ENCODE measurements at regions not wholly inside any gene's neighbourhood (a gene's known extent, or its start where the extent isn't known, plus 50 kb on each side); places are given as distances from the start of the nearest gene placed in this dataset.
"Not testable (repeated sequence)": the region's sequence is repeated elsewhere in the genome, so short reads cannot be mapped to it uniquely, and the experiment has no call there.

DNA sequence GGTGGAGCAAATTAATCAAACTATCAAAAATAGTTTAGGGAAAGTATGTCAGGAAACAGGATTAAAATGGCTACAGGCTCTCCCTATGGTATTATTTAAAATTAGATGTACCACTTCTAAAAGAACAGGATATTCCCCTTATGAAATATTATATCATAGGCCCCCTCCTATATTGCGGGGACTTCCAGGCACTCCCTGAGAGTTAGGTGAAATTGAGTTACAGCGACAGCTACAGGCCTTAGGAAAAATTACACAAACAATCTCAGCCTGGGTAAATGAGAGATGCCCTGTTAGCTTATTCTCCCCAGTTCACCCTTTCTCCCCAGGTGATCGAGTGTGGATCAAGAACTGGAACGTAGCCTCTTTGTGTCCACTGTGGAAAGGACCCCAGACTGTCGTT is 86.7 kb upstream of the DEFB108B start:
- H3K27me3 ChIP-seq (ENCODE audit: insufficient read depth, low read length); H3K9me3 ChIP-seq (ENCODE audit: low read length); H3K4me2 ChIP-seq (ENCODE audit: low read length); H3K9me2 ChIP-seq (ENCODE audit: low read depth, low read length); H4K20me1 ChIP-seq (ENCODE audit: insufficient read depth, low read length); H3K4me1 ChIP-seq (ENCODE audit: insufficient read depth, low read length, severe bottlenecking); H3K27ac ChIP-seq (ENCODE audit: low read depth, low read length, poor library complexity, severe bottlenecking); H2AFZ ChIP-seq (ENCODE audit: low read length); H3F3A ChIP-seq (ENCODE audit: insufficient read depth, low read length); H3K4me3 ChIP-seq (ENCODE audit: low read depth, low read length, poor library complexity, severe bottlenecking); H3K36me3 ChIP-seq (ENCODE audit: insufficient read depth, low read length); H3K79me2 ChIP-seq (ENCODE audit: insufficient read depth, low read length); H3K9ac ChIP-seq (ENCODE audit: low read length): not testable (repeated sequence)

DNA sequence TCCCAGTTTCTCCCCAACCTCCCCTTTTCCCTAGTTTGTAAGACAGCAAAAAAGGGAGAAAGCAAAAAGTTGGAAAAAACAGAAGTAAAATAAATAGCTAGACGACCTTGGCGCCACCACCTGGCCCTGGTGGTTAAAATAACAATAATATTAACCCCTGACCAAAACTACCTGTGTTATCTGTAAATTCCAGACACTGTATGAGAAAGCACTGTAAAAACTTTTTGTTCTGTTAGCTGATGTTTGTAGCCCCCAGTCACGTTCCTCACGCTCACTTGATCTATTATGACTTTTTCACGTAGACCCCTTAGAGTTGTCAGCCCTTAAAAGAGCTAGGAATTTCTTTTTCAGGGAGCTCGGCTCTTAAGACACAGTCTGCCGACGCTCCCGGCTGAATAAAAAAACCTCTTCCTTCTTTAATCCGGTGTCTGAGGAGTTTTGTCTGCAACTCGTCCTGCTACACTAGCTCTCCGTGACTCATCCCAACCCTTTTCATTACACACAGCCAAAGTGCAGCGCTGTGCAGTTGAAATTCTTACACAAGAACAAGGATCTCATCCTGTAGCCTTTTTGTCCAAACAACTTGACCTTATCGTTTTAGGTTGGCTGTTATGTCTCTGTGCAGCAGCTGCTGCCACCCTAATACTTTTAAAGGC is 83.9 kb upstream of the DEFB108B start:
- not testable (repeated sequence) for H3K9me2 ChIP-seq (ENCODE audit: low read depth, low read length); H2AFZ ChIP-seq (ENCODE audit: low read length); H3F3A ChIP-seq (ENCODE audit: insufficient read depth, low read length); H3K79me2 ChIP-seq (ENCODE audit: insufficient read depth, low read length); H3K9me3 ChIP-seq (ENCODE audit: low read length); H3K36me3 ChIP-seq (ENCODE audit: insufficient read depth, low read length); H3K4me3 ChIP-seq (ENCODE audit: low read depth, low read length, poor library complexity, severe bottlenecking); H3K4me1 ChIP-seq (ENCODE audit: insufficient read depth, low read length, severe bottlenecking); H3K27ac ChIP-seq (ENCODE audit: low read depth, low read length, poor library complexity, severe bottlenecking); H3K27me3 ChIP-seq (ENCODE audit: insufficient read depth, low read length); H3K4me2 ChIP-seq (ENCODE audit: low read length); H3K9ac ChIP-seq (ENCODE audit: low read length); H4K20me1 ChIP-seq (ENCODE audit: insufficient read depth, low read length)

DNA sequence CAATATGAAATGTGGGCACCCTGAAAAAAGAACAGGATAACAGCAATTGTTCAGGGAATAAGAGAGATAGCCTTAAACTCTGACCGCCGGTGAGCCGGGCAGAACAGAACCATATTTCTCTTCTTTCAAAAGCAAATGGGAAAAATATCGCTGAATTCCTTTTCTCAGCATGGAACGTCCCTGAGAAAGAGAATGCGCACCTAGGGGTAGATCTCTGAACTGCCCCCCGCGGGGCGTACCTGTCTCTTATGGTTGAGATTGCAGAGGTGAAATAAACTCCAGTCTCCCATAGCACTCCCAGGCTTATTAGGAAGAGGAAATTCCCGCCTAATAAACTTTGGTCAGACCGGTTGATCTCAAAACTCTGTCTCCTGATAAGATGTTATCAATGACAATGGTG is 82.1 kb upstream of the DEFB108B start:
- not testable (repeated sequence) for H3K27me3 ChIP-seq (ENCODE audit: insufficient read depth, low read length); H3K4me1 ChIP-seq (ENCODE audit: insufficient read depth, low read length, severe bottlenecking); H4K20me1 ChIP-seq (ENCODE audit: insufficient read depth, low read length); H3K9me3 ChIP-seq (ENCODE audit: low read length); H3K4me2 ChIP-seq (ENCODE audit: low read length); H2AFZ ChIP-seq (ENCODE audit: low read length); H3K9me2 ChIP-seq (ENCODE audit: low read depth, low read length); H3F3A ChIP-seq (ENCODE audit: insufficient read depth, low read length); H3K36me3 ChIP-seq (ENCODE audit: insufficient read depth, low read length); H3K9ac ChIP-seq (ENCODE audit: low read length); H3K27ac ChIP-seq (ENCODE audit: low read depth, low read length, poor library complexity, severe bottlenecking); H3K4me3 ChIP-seq (ENCODE audit: low read depth, low read length, poor library complexity, severe bottlenecking); H3K79me2 ChIP-seq (ENCODE audit: insufficient read depth, low read length)

DNA sequence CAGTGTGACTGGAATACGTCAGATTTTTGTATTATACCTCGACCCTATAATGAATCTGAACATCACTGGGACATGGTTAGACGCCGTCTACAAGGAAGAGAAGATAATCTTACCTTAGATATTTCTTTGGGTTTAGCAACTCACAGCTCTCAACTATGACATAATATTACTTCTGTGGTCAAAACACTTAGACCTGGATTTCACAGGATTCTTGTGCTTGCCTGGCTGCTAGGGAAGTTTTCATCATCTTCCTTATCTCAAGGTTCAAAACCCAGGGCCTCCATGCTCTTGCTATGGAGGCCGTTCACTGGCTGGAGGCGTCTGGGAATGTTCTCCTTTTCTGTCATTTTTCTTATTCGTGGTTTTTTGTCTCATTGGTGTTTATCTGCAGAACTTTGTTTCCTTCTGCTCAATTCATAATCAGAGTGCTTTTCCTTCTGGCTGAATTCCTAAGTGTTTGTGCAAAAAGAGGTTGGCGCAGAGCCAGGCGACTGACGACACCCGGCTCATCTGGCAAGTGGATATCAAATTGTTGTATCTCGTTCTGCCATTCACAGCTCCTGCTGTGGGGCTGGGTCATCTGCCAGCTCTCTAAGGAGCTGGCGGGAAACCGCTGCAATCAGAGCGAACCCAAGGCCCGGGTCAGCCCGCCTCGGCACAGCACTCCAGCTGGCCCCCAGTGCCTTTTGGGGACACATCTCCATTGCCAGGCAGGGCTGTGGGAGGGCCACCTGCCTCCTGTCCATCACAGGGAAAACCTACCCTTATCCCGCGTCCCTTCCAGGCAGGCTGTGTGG is 68.1 kb upstream of the DEFB108B start:
- not testable (repeated sequence) for H3K79me2 ChIP-seq (ENCODE audit: insufficient read depth, low read length); H3K9me3 ChIP-seq (ENCODE audit: low read length); H3K9ac ChIP-seq (ENCODE audit: low read length); H3K36me3 ChIP-seq (ENCODE audit: insufficient read depth, low read length); H3K4me3 ChIP-seq (ENCODE audit: low read depth, low read length, poor library complexity, severe bottlenecking); H3K9me2 ChIP-seq (ENCODE audit: low read depth, low read length); H3K27ac ChIP-seq (ENCODE audit: low read depth, low read length, poor library complexity, severe bottlenecking); H2AFZ ChIP-seq (ENCODE audit: low read length); H3K27me3 ChIP-seq (ENCODE audit: insufficient read depth, low read length); H3K4me2 ChIP-seq (ENCODE audit: low read length); H4K20me1 ChIP-seq (ENCODE audit: insufficient read depth, low read length); H3F3A ChIP-seq (ENCODE audit: insufficient read depth, low read length); H3K4me1 ChIP-seq (ENCODE audit: insufficient read depth, low read length, severe bottlenecking)

DNA sequence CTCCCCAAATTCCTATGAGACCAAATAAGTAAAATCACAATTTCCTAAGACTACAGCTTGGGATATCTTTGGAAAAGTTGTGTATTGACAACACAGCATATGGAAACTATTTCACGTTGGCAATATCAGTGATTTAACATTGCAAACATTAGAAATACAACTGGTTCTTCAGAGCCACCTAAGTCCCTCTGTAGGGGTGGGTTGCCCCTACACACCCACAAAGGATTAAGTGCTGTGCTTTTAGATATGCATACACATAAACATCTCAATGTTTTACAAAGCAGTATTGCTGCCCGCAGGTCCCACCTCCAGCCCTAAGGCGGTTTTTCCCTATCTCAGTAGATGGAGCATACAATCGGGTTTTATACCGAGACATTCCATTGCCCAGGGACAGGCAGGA is 66.0 kb upstream of the DEFB108B start:
- not testable (repeated sequence) for H3K4me3 ChIP-seq (ENCODE audit: low read depth, low read length, poor library complexity, severe bottlenecking); H4K20me1 ChIP-seq (ENCODE audit: insufficient read depth, low read length); H3K79me2 ChIP-seq (ENCODE audit: insufficient read depth, low read length); H3K9me3 ChIP-seq (ENCODE audit: low read length); H3K9me2 ChIP-seq (ENCODE audit: low read depth, low read length); H3K36me3 ChIP-seq (ENCODE audit: insufficient read depth, low read length); H3K4me1 ChIP-seq (ENCODE audit: insufficient read depth, low read length, severe bottlenecking); H3K27ac ChIP-seq (ENCODE audit: low read depth, low read length, poor library complexity, severe bottlenecking); H3K4me2 ChIP-seq (ENCODE audit: low read length); H3K9ac ChIP-seq (ENCODE audit: low read length); H3K27me3 ChIP-seq (ENCODE audit: insufficient read depth, low read length); H3F3A ChIP-seq (ENCODE audit: insufficient read depth, low read length); H2AFZ ChIP-seq (ENCODE audit: low read length)

DNA sequence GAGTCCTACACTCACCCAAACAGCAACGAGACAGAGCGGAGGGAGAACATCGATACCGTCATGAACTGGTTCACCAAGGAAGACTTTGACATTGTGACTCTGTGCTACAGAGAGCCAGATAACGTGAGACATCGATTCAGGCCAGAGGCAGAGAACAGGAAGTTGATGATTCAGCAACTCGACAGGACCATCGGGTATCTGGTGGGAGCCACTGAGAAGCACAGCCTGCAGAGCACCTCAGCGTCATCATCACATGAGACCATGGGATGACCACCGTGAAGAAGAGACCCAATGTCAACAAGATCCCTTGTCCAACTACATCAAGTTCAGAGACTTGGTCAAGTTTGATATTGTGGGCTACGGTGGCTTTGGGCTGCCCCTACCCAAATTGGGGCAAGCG is 60.8 kb upstream of the DEFB108B start:
- H3K4me2 ChIP-seq (ENCODE audit: low read length); H3K9me2 ChIP-seq (ENCODE audit: low read depth, low read length); H3K4me3 ChIP-seq (ENCODE audit: low read depth, low read length, poor library complexity, severe bottlenecking); H2AFZ ChIP-seq (ENCODE audit: low read length); H3K79me2 ChIP-seq (ENCODE audit: insufficient read depth, low read length); H3F3A ChIP-seq (ENCODE audit: insufficient read depth, low read length); H3K9ac ChIP-seq (ENCODE audit: low read length); H3K4me1 ChIP-seq (ENCODE audit: insufficient read depth, low read length, severe bottlenecking); H3K9me3 ChIP-seq (ENCODE audit: low read length); H4K20me1 ChIP-seq (ENCODE audit: insufficient read depth, low read length); H3K27me3 ChIP-seq (ENCODE audit: insufficient read depth, low read length); H3K27ac ChIP-seq (ENCODE audit: low read depth, low read length, poor library complexity, severe bottlenecking); H3K36me3 ChIP-seq (ENCODE audit: insufficient read depth, low read length): not testable (repeated sequence)

Data from OCI-LY1 (cell line).